GM18502 (cell line): ENCODE measurements at regions not wholly inside any gene's neighbourhood (a gene's known extent, or its start where the extent isn't known, plus 50 kb on each side); places are given as distances from the start of the nearest gene placed in this dataset.

Experiments used
- ATAC-seq: cut with Tn5 transposase; IDR thresholded peaks from one replicate; pipeline ENCODE4 v1.9.1; 2021; ENCODE audit warnings: mild to moderate bottlenecking; ENCODE audit not compliant: unreplicated experiment, poor library complexity

- ATAC-seq: no peak
These were observed 102.4 kb downstream of the EFNB2 start for GRCh38 chr13:106433066-106433465.

DNA sequence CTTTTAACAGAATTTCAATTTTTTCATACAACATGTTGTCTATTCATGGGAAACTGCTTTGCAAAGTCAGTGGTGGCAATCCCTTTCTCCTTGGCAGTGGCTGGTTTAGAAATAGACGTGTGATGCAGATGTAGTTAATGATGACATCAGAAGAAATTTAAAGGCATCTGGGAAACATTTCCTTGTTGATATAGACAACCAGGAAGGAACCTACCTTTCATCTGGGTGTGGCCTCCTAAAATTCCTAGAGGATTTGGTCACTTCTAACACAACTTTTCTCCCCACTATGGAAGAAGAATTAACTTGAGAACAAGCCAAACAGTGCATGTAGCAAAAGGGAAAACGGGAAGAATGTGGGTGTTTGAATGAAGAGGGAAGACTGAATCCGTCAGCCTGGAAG is 102.8 kb downstream of the EFNB2 start:
- ATAC-seq: no peak

GRCh38 chr13:106426909-106427308 is 108.6 kb downstream of the EFNB2 start:
- ATAC-seq: no peak

GRCh38 chr13:106425661-106426060 is 109.8 kb downstream of the EFNB2 start:
- no peak for ATAC-seq

DNA sequence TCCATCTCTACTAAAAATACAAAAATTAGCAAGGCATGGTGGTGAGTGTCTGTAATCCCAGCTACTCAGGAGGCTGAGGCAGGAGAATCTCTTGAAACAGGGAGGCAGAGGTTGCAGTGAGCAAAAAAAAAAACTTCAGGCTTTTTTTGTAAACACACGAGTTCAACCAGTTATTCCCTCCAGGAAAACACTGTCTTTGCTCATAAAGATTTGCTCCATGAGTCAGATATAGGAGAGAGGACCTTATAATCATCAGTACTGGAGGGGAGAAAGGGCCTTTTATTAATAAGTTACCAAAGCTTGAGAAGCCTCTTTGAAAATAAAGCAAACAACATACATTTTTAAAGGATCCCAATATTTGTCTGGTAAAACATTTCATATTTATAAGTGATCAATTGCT is 110.7 kb downstream of the EFNB2 start:
- no peak for ATAC-seq

DNA sequence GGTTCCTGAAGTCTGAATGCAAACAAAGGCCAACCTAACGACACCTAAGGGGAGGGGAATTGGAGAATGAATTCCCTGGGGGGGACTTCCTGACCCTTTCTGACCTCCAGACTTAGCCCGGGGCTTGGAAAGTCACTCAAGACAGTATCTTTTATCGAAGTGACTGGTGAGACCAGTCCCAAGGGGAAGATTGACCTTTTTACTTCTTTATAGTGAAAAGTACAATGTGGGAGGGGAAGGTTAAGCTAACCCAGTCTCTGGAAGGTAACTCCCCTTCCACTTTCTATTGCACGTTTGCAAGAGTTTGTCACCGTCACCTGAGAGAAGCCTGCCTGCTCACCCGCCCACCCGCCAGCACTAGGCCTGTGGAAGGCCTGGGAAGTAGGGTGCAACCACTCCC is 111.9 kb downstream of the EFNB2 start:
- no peak for ATAC-seq

DNA sequence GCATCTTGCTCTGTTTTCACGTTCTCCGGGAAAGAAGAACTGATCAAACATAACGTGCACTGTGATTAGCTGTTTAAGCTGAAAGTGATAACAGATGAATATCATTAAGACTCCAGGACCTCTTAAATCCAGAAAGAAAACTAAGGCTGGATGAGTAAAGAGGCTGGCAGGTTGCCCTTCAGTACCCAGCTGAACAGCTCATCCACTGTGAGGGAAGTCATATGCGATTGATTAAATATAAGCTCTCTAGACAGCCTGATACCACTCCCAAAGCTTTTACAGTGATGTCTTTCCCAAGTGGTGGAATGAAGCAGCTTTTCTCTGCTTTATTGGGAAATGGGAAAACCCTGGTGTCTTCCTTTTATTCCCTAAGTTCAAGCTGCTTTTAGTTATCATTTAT is 116.9 kb downstream of the EFNB2 start:
- no peak for ATAC-seq

GRCh38 chr13:106417467-106418110 is 117.9 kb downstream of the EFNB2 start:
- no peak for ATAC-seq

- no peak for ATAC-seq
These were observed 118.8 kb downstream of the EFNB2 start for GRCh38 chr13:106416645-106417044.

- ATAC-seq: no peak
These were observed 119.5 kb downstream of the EFNB2 start for GRCh38 chr13:106415971-106416370.

DNA sequence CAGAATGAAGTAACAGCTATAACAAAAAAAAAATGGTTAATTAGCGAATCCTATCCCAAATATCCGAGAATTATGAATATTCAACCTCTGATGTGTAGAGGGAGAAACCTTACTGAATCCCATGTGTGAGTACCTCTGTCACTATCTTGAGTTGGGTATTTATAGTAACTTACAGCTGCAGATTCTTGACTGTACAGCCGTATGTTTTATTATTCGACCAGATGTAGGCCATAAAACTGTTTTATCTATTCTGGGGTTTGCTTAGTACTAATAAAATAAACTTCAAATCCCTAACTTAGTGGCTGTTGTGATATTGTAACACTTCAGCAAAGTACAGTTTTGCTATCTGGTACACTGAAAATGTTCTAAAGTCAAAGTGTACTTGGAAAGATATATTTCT is 120.0 kb downstream of the EFNB2 start:
- ATAC-seq: no peak

GRCh38 chr13:106407338-106407737 is 128.1 kb downstream of the EFNB2 start:
- peak; percentile 75 for ATAC-seq

GRCh38 chr13:106405731-106406130 is 129.7 kb downstream of the EFNB2 start:
- no peak for ATAC-seq

DNA sequence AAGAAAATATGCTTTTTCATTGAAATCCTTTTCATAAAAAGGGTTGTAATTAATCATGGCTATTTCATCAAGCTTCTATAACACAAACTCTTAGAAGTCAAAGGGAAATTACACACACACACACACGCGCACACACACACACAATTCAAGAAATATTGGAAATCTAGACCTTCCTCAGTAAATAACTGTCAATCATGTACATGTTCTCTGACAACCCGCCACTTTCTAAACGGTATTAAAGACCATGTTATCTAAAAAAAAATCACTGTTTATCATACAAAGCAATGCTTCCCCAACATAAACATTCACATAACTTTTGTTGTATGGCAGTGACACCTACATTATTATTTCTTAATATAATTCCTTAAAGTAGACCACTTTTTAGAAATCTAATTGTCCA is 132.2 kb downstream of the EFNB2 start:
- no peak for ATAC-seq

GRCh38 chr13:106402866-106403265 is 132.6 kb downstream of the EFNB2 start:
- no peak for ATAC-seq

DNA sequence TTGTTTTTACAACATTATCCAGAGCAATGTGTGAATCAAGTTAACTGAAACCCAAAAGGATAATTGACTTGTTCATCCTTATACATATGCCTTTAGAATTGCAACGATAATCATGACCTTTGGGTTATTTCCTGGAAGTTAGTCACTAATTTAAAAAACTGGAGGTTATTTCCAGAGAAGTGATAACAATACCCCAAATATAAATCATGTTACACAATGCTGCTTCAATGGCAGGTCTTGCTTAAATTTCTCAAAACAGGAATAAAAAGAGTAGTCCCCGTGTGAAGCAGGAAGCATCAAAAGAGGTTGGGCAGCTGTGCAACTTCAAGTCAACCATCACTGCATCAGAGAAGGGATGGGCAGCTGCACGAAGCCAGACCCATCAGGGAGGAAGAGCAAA is 134.4 kb downstream of the EFNB2 start:
- no peak for ATAC-seq

DNA sequence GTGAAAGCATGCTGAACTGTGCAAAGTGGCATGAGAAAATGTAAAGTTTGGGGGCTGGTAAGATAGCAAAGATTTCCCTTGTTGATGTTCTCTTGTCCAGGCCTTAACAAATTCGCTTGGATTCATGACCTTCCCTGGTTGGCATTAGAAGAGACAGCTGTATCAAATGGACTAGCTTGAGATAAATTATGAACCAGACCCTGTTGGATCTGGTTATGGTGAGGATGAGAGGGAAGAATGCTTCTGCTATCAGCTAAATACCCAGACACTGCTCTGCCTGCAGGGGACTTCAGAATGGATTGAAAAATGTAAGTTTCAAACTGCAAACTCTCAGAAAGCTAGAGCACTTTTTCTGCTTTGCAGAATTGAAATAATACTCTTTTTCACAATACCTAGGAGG is 135.2 kb downstream of the EFNB2 start:
- ATAC-seq: no peak

DNA sequence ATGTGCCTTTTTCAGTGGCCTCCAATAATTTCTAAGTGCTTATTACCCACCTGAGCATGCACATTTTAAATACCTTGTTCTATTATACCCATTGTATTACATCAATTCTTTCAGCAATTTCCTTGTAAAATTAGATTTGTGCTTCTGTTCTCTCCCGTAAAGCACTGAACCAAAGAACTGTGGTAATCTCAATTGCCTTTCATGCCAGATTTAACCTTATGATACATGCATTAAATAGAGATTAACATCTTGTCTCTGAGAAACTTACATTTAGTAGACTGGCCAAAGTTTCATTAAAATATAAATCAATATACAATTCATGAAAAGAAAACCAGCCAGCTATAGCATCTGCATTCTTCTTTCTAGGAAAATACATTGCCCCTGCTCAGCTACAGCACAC is 137.2 kb downstream of the EFNB2 start:
- ATAC-seq: no peak

GRCh38 chr13:106393776-106394175 is 141.7 kb downstream of the EFNB2 start:
- no peak for ATAC-seq

GRCh38 chr13:106391681-106392080 is 143.8 kb downstream of the EFNB2 start:
- no peak for ATAC-seq

GRCh38 chr13:106391271-106391670 is 144.2 kb downstream of the EFNB2 start:
- no peak for ATAC-seq

DNA sequence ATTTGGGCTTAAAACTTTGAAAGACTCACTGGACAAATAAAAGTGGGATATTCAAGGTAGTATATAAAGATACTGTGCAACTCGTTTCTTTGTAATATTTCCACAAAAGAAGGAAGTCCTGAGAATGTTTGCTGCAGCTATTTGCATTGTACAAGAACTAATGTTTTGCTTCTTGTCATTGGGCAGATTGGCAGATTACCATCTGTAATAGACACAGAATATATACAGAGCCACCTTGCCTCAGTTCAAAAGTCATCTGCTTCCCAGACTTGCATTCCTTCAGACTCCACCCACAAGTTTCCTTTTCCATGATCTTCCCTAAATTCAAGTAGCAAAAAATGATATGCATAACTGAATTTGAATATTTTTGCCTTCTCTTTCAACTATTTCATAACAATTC is 145.1 kb downstream of the EFNB2 start:
- ATAC-seq: no peak

GRCh38 chr13:106385654-106386053 is 149.8 kb downstream of the EFNB2 start:
- no peak for ATAC-seq
